Smooth muscle cell of the brain vasculature (primary cell): ENCODE measurements at regions not wholly inside any gene's neighbourhood (a gene's known extent, or its start where the extent isn't known, plus 50 kb on each side); places are given as distances from the start of the nearest gene placed in this dataset.

Experiments
- DNase-seq: peaks from one replicate; pipeline ENCODE4 v3.0.0-alpha.2; 2012; ENCODE audit warnings: low read depth, low spot score

GRCh38 chr19:28242317-28242927 lies 970.5 kb downstream of the UQCRFS1 start:
- peak; percentile 4 for DNase-seq

GRCh38 chr19:28239270-28239669 lies 973.7 kb downstream of the UQCRFS1 start:
- no peak for DNase-seq

- DNase-seq = no peak
These were observed 974.6 kb downstream of the UQCRFS1 start for GRCh38 chr19:28238270-28238820.

GRCh38 chr19:28235606-28236125 lies 977.3 kb downstream of the UQCRFS1 start:
- DNase-seq = no peak

- no peak for DNase-seq
These were observed 978.3 kb downstream of the UQCRFS1 start for GRCh38 chr19:28234637-28235036.

GRCh38 chr19:28228854-28229253 lies 984.1 kb downstream of the UQCRFS1 start:
- no peak for DNase-seq

- no peak for DNase-seq
These were observed 988.5 kb downstream of the UQCRFS1 start for GRCh38 chr19:28224441-28224840.

GRCh38 chr19:28221736-28222135 lies 991.2 kb downstream of the UQCRFS1 start:
- no peak for DNase-seq

- DNase-seq = no peak
These were observed 994.2 kb downstream of the UQCRFS1 start for GRCh38 chr19:28218728-28219127.

GRCh38 chr19:28217022-28217421 lies 995.9 kb downstream of the UQCRFS1 start:
- no peak for DNase-seq

GRCh38 chr19:28213470-28214082 lies 999.4 kb downstream of the UQCRFS1 start:
- no peak for DNase-seq

GRCh38 chr19:28210886-28211285 lies 1002.1 kb downstream of the UQCRFS1 start:
- no peak for DNase-seq

- DNase-seq = no peak
These were observed 1004.2 kb downstream of the UQCRFS1 start for GRCh38 chr19:28208745-28209144.

GRCh38 chr19:28207244-28207643 lies 1005.7 kb downstream of the UQCRFS1 start:
- DNase-seq = no peak

GRCh38 chr19:28201462-28201943 lies 1011.4 kb downstream of the UQCRFS1 start:
- no peak for DNase-seq

GRCh38 chr19:28199323-28199722 lies 1013.6 kb downstream of the UQCRFS1 start:
- no peak for DNase-seq

- DNase-seq = no peak
These were observed 1016.0 kb downstream of the UQCRFS1 start for GRCh38 chr19:28196961-28197360.

- DNase-seq = no peak
These were observed 1016.9 kb downstream of the UQCRFS1 start for GRCh38 chr19:28196101-28196500.

- no peak for DNase-seq
These were observed 1027.3 kb downstream of the UQCRFS1 start for GRCh38 chr19:28185646-28186045.

GRCh38 chr19:28184997-28185396 lies 1028.0 kb downstream of the UQCRFS1 start:
- no peak for DNase-seq

- no peak for DNase-seq
These were observed 1036.8 kb downstream of the UQCRFS1 start for GRCh38 chr19:28176193-28176592.

- no peak for DNase-seq
These were observed 1041.0 kb downstream of the UQCRFS1 start for GRCh38 chr19:28171983-28172382.

GRCh38 chr19:28170066-28170465 lies 1042.9 kb downstream of the UQCRFS1 start:
- DNase-seq = no peak
